Body of pancreas (tissue), 4 donors: ENCODE measurements at regions not wholly inside any gene's neighbourhood (a gene's known extent, or its start where the extent isn't known, plus 50 kb on each side); places are given as distances from the start of the nearest gene placed in this dataset.

Source experiments
- ATAC-seq: fragments of 150-250 bp; one replicate; pipeline ENCODE4 v1.9.1; 2016
- DNase-seq, 4 donors: peaks; one replicate each; pipeline ENCODE4 v3.0.0-alpha.2; 2019
- H3K27ac ChIP-seq, 4 donors: fragments of 200-600 bp; sonication (generic); 1 replicate in 3 of 4; 2 replicates in 1 of 4; pipeline versions ENCODE4 v1.5.1 to v1.6.1; 2016 to 2019; ENCODE audit warnings: mild to moderate bottlenecking in 1 of 4, mixed read lengths in 1 of 4, moderate library complexity in 1 of 4
- H3K27me3 ChIP-seq, 2 donors: fragments of 200-600 bp; sonication (generic); one replicate each; pipeline ENCODE4 v1.6.0; 2016; ENCODE audit warnings: mild to moderate bottlenecking in 1 of 2
- H3K36me3 ChIP-seq, 2 donors: fragments of 200-600 bp; sonication (generic); replicated peaks in 1 of 2; 2 replicates each; pipeline ENCODE4 v1.5.1; 2016; ENCODE audit warnings: low read depth in 2 of 2; ENCODE audit not compliant: insufficient read depth in 1 of 2
- H3K4me1 ChIP-seq: fragments of 200-600 bp; sonication (generic); one replicate; pipeline ENCODE4 v1.6.0; 2016
- H3K4me3 ChIP-seq, 2 donors: fragments of 200-600 bp; sonication (generic); 1 replicate in 1 of 2; 2 replicates in 1 of 2; pipeline ENCODE4 v1.5.1; 2016 to 2019
- H3K9me3 ChIP-seq, 3 donors: fragments of 200-600 bp; sonication (generic); 1 replicate in 2 of 3; 2 replicates in 1 of 3; pipeline ENCODE4 v1.5.1; 2016
- CTCF ChIP-seq, 7 experiments: fragments of 450-650 bp in 4 of 7; fragments of 200-600 bp in 3 of 7; sonication (generic) in 3 of 7; IDR thresholded peaks; one replicate each; pipeline ENCODE4 v1.5.1; 2016 to 2019; ENCODE audit warnings: antibody characterized with exemption in 7 of 7
- POLR2A ChIP-seq, 3 donors: fragments of 450-650 bp; IDR thresholded peaks; one replicate each; pipeline ENCODE4 v1.6.1; 2016; ENCODE audit warnings: antibody characterized with exemption in 3 of 3, mild to moderate bottlenecking in 2 of 3
- WGBS, 2 donors: methylation state at CpG; one replicate each; pipeline ENCODE4 v1.1.5; 2017; 5-methylcytosine and 5-hydroxymethylcytosine counted together
- intact Hi-C: fragments of 100-400 bp; cut with DNase I; formaldehyde crosslinking; loops from one replicate; pipeline ENCODE4 v1.15.1; 2023

GRCh38 chr17:77429369-77429968, 288.7 kb downstream of the SEC14L1 start:
- WGBS, 2 donors = 54 to 66% methylated on average over 13 to 14 of the region's 14 CpGs
- Histone ChIP-seq H3K36me3 (no peaks in the 10 kb centered on the region), H3K27me3 (no peaks in the 10 kb centered on the region), H3K4me1 (peaks cover 69% of the 10 kb centered on the region), H3K27ac (peak overlapping the region in 3 of 4 donors; percentile 76 to 85 (median 78)), H3K4me3 (no peak overlapping the region), H3K9me3 (no peaks in the 10 kb centered on the region)
- TF ChIP-seq CTCF (IDR thresholded peaks at IDR 0.05) = no peak
- TF ChIP-seq POLR2A (IDR thresholded peaks at IDR 0.05) = no peak
- DNase-seq = peak in 1 of 4 donors; percentile 46
- peak; percentile 1 for ATAC-seq
- intact Hi-C loops = no loop called here

GRCh38 chr17:77429969-77430752, 289.4 kb downstream of the SEC14L1 start:
- Histone ChIP-seq H3K36me3 (no peaks in the 10 kb centered on the region), H3K4me3 (no peak overlapping the region), H3K9me3 (no peaks in the 10 kb centered on the region), H3K4me1 (peaks cover 63% of the 10 kb centered on the region), H3K27me3 (no peaks in the 10 kb centered on the region), H3K27ac (peak overlapping the region; percentile 33 to 85 (median 77))
- WGBS, 2 donors = 33 to 54% methylated on average over 5 to 16 of the region's 16 CpGs
- intact Hi-C loops = loop anchor here (5.0 kb wide), 1 partner anchor 52 kb away; no protein-coding TSS in a partner anchor
- ATAC-seq = peak; percentile 77
- peak; percentile 80 to 86 (median 81) for DNase-seq
- TF ChIP-seq CTCF (IDR thresholded peaks at IDR 0.05) (peak; percentile 16 to 72 (median 63)), POLR2A (IDR thresholded peaks at IDR 0.05) (no peak)

- DNase-seq = no peak
- 90 to 95% methylated on average over 14 to 16 of the region's 16 CpGs for WGBS, 2 donors
- H3K27ac ChIP-seq = no peak overlapping the region
Measured at GRCh38 chr17:77432034-77432661, 291.4 kb downstream of the SEC14L1 start.

GRCh38 chr17:77432742-77433141, 292.0 kb downstream of the SEC14L1 start:
- intact Hi-C loops = loop anchor here (5.0 kb wide), 1 partner anchor 50 kb away; no protein-coding TSS in a partner anchor
- H3K27me3 ChIP-seq = no peaks in the 10 kb centered on the region
- no peak for ATAC-seq

More at GRCh38 chr17:77432034-77432661, 291.4 kb downstream of the SEC14L1 start:
- TF ChIP-seq CTCF (IDR thresholded peaks at IDR 0.05) = no peak
- no peak for TF ChIP-seq POLR2A (IDR thresholded peaks at IDR 0.05)
- H3K4me1 ChIP-seq = peaks cover 54% of the 10 kb centered on the region
- no peaks in the 10 kb centered on the region for H3K36me3 ChIP-seq
- no peaks in the 10 kb centered on the region for H3K9me3 ChIP-seq
- no peak for ATAC-seq
- no peaks in the 10 kb centered on the region for H3K27me3 ChIP-seq
- H3K4me3 ChIP-seq = no peak overlapping the region
- intact Hi-C loops = loop anchor here (5.0 kb wide), 1 partner anchor 50 kb away; no protein-coding TSS in a partner anchor

More at GRCh38 chr17:77432742-77433141, 292.0 kb downstream of the SEC14L1 start:
- Histone ChIP-seq H3K4me1 (peaks cover 48% of the 10 kb centered on the region), H3K4me3 (no peak overlapping the region), H3K36me3 (no peaks in the 10 kb centered on the region), H3K9me3 (no peaks in the 10 kb centered on the region), H3K27ac (no peak overlapping the region)
- WGBS, 2 donors = 80 to 84% methylated on average over 1 to 10 of the region's 10 CpGs
- DNase-seq = no peak
- TF ChIP-seq POLR2A (IDR thresholded peaks at IDR 0.05) = no peak
- TF ChIP-seq CTCF (IDR thresholded peaks at IDR 0.05) = no peak
